Central memory CD8-positive, alpha-beta T cell (primary cell): ENCODE measurements at regions not wholly inside any gene's neighbourhood (a gene's known extent, or its start where the extent isn't known, plus 50 kb on each side); places are given as distances from the start of the nearest gene placed in this dataset.
"Not testable (repeated sequence)": the region's sequence is repeated elsewhere in the genome, so short reads cannot be mapped to it uniquely, and the experiment has no call there.

ENCODE experiments used
- ATAC-seq: fragments of 150-1000 bp; cut with Tn5 transposase; replicated peaks from 2 replicates; pipeline ENCODE4 v1.10.0; 2022; ENCODE audit warnings: mild to moderate bottlenecking, moderate FRiP score, moderate number of reproducible peaks; ENCODE audit not compliant: poor library complexity, severe bottlenecking; ENCODE audit errors: extremely low read depth
- DNase-seq, 2 donors: peaks; one replicate each; pipeline ENCODE4 v3.0.0; 2021; ENCODE audit warnings: low spot score in 2 of 2
- H3K27ac Mint-ChIP-seq: one replicate; pipeline ENCODE4 v1.8.0; 2022; ENCODE audit warnings: low read depth, mild to moderate bottlenecking, moderate library complexity, mixed read lengths
- H3K27me3 Mint-ChIP-seq: one replicate; pipeline ENCODE4 v1.8.0; 2022; ENCODE audit warnings: mixed read lengths
- H3K36me3 Mint-ChIP-seq: one replicate; pipeline ENCODE4 v1.8.0; 2022; ENCODE audit warnings: mild to moderate bottlenecking, moderate library complexity, mixed read lengths; ENCODE audit not compliant: insufficient read depth
- H3K4me1 Mint-ChIP-seq: one replicate; pipeline ENCODE4 v1.8.0; 2022; ENCODE audit warnings: mixed read lengths
- H3K4me3 Mint-ChIP-seq: one replicate; pipeline ENCODE4 v1.8.0; 2022; ENCODE audit warnings: mild to moderate bottlenecking, moderate library complexity, mixed read lengths
- H3K9me3 Mint-ChIP-seq: one replicate; pipeline ENCODE4 v1.8.0; 2022; ENCODE audit warnings: mixed read lengths

GRCh38 chr5:19247302-19247701, 740.7 kb downstream of the CDH18 start:
- no peaks in the 10 kb centered on the region for H3K27me3 Mint-ChIP-seq
- DNase-seq (no peak), ATAC-seq (no peak)
- H3K4me1 Mint-ChIP-seq = no peaks in the 10 kb centered on the region
- peaks cover 5% of the 10 kb centered on the region for H3K9me3 Mint-ChIP-seq
- no peaks in the 10 kb centered on the region for H3K36me3 Mint-ChIP-seq
- no peak overlapping the region for H3K4me3 Mint-ChIP-seq
- no peak overlapping the region for H3K27ac Mint-ChIP-seq

GRCh38 chr5:19256036-19256435, 732.0 kb downstream of the CDH18 start:
- H3K4me1 Mint-ChIP-seq = no peaks in the 10 kb centered on the region
- no peak for DNase-seq
- ATAC-seq = no peak
- H3K27ac Mint-ChIP-seq = no peak overlapping the region
- peaks cover 31% of the 10 kb centered on the region for H3K9me3 Mint-ChIP-seq
- no peaks in the 10 kb centered on the region for H3K27me3 Mint-ChIP-seq
- no peak overlapping the region for H3K4me3 Mint-ChIP-seq
- peaks cover 2% of the 10 kb centered on the region for H3K36me3 Mint-ChIP-seq

DNA sequence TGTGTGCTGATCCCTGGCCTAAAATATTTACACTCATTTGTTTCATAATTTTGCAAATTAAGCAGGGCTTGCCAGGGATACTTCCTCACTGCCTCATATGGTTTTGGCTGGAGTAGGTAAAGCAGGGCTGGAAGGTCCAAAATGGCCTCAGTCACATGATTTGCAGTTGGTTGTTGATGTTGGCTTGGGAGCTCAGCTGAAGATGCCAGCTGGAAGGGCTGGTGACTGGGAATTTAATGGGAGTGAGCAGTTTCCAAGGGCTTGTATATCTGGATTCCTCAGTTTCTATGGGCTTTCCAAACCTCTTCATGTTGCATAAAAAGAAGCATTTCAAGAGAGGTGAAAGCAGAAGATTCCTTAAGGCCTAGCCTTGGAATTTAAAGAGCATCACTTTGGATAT, 729.3 kb downstream of the CDH18 start:
- Mint-ChIP-seq H3K4me1 (no peaks in the 10 kb centered on the region), H3K27ac (no peak overlapping the region), H3K27me3 (no peaks in the 10 kb centered on the region), H3K9me3 (peaks cover 35% of the 10 kb centered on the region), H3K36me3 (no peaks in the 10 kb centered on the region), H3K4me3 (no peak overlapping the region)
- no peak for DNase-seq
- ATAC-seq = no peak

DNA sequence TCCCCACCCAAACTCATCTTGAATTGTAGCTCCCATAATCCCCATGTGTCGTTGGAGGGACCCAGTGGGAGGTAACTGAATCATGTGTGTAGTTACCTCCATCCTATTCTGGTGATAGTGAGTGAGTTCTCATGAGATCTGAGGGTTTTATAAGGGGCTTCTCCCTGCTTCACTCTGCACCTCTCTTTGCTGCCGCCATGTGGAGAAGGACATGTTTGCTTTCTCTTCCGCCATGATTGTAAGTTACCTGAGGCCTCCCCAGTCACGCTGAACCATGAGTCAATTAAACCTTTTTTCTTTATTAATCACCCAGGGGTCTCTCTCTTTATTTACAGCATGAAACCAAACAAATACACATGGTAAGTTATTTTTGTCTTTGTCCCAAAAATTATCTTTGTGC, 726.1 kb downstream of the CDH18 start:
- H3K9me3 Mint-ChIP-seq = peaks cover 29% of the 10 kb centered on the region
- no peaks in the 10 kb centered on the region for H3K36me3 Mint-ChIP-seq
- H3K4me1 Mint-ChIP-seq = no peaks in the 10 kb centered on the region
- no peak for ATAC-seq
- no peak for DNase-seq
- no peaks in the 10 kb centered on the region for H3K27me3 Mint-ChIP-seq
- no peak overlapping the region for H3K4me3 Mint-ChIP-seq
- H3K27ac Mint-ChIP-seq = no peak overlapping the region

DNA sequence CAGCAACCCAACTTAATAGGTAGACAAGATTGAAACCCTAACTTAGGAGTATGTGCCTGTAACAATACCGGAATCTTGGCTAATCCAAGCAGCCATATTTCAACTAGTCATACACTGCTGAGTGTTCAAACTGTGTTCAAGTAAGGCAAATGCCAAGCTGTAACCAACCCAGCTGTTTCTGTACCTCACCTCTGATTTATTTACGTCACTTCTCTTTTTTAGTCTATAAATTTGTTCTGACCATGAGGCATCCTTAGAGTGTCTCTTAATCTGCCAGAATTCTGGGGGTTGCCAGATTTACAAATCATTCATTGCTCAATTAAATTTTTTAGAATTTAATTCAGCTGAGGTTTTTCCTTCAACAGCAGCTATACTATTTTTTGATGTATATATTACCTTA, 723.2 kb downstream of the CDH18 start:
- H3K36me3 Mint-ChIP-seq = no peaks in the 10 kb centered on the region
- H3K4me1 Mint-ChIP-seq = no peaks in the 10 kb centered on the region
- H3K9me3 Mint-ChIP-seq = peaks cover 35% of the 10 kb centered on the region
- DNase-seq = no peak
- no peaks in the 10 kb centered on the region for H3K27me3 Mint-ChIP-seq
- no peak overlapping the region for H3K4me3 Mint-ChIP-seq
- no peak for ATAC-seq
- no peak overlapping the region for H3K27ac Mint-ChIP-seq

DNA sequence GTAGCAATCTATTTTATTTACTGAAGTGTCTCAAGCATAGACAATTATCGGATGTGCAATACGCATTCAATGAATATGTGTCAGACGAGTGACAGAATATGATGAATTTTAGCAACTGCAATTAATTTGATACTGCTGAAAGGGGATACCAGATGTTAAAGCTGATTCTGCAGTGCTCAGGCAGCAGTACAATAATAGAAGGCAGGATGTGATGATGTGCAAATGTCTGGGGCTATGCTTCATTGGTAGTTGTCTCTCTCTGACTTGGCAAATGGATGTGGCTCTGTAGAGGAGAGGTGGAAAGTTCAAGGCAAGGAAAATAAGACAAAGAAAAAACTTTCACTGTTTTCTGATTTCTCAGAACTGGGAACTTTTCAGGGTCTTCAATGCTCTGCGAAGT, 721.2 kb downstream of the CDH18 start:
- ATAC-seq = no peak
- no peaks in the 10 kb centered on the region for H3K36me3 Mint-ChIP-seq
- no peak overlapping the region for H3K4me3 Mint-ChIP-seq
- no peaks in the 10 kb centered on the region for H3K4me1 Mint-ChIP-seq
- no peaks in the 10 kb centered on the region for H3K27me3 Mint-ChIP-seq
- no peak overlapping the region for H3K27ac Mint-ChIP-seq
- no peak for DNase-seq
- peaks cover 25% of the 10 kb centered on the region for H3K9me3 Mint-ChIP-seq

DNA sequence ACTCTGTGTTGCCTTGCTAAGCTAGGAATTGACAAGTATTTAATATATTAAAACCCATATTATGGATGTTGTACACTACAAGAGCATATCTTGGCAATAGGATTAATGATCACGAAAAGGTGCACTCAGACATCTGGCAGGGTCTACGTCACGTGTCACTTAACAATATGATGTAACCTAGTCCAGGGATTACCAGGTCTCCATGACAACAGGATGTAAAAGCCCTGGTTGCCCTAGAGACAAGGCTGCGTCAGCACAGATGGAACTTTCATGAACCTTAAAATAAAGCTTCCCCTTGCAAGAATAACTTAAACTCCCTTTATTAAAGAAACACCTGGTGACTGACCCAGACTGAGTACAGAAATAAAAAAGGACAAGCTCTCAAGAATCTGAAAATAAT, 717.8 kb downstream of the CDH18 start:
- DNase-seq = no peak
- Mint-ChIP-seq H3K36me3 (no peaks in the 10 kb centered on the region), H3K4me1 (no peaks in the 10 kb centered on the region), H3K27me3 (no peaks in the 10 kb centered on the region), H3K27ac (no peak overlapping the region), H3K9me3 (peaks cover 27% of the 10 kb centered on the region), H3K4me3 (no peak overlapping the region)
- no peak for ATAC-seq

DNA sequence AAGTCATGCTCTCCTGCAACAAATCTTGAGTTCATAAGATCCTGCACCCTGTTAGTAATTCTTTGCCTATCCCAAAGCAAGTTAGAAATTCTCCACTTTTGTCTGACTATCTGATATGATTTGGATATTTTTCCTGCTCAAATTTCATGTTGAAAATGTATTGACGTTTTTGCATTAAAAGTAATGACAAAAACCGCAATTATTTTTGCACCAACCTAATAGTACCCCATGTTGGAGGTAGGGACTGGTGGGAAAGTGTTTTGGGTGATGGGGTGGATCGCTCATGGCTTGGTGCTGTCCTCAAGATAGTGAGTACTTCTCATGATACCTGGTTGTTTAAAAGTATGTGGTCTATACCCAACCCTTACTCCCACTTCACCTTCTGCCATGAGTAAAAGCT, 713.4 kb downstream of the CDH18 start:
- H3K4me1 Mint-ChIP-seq = no peaks in the 10 kb centered on the region
- DNase-seq (no peak), ATAC-seq (no peak)
- H3K36me3 Mint-ChIP-seq = no peaks in the 10 kb centered on the region
- H3K9me3 Mint-ChIP-seq = peaks cover 21% of the 10 kb centered on the region
- no peak overlapping the region for H3K27ac Mint-ChIP-seq
- H3K4me3 Mint-ChIP-seq = no peak overlapping the region
- H3K27me3 Mint-ChIP-seq = no peaks in the 10 kb centered on the region

DNA sequence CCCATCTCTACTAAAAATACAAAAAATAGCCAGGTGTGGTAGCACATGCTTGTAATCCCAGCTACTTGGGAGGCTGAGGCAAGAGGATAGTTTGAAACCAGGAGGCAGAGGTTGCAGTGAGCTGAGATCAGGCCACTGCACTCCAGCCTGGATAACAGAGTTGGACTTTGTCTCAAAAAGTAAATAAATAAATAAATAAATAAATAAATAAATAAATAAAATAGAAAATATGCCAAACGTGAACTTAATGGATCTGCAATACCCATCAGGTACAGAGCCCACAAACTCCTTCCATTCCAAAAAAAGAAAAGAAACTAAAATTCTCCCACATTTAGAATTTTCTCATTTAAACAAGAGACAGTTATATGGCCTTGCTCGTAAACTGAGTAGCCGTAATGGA, 702.7 kb downstream of the CDH18 start:
- no peaks in the 10 kb centered on the region for H3K27me3 Mint-ChIP-seq
- no peak overlapping the region for H3K4me3 Mint-ChIP-seq
- no peaks in the 10 kb centered on the region for H3K36me3 Mint-ChIP-seq
- ATAC-seq (no peak), DNase-seq (no peak)
- H3K27ac Mint-ChIP-seq = no peak overlapping the region
- H3K4me1 Mint-ChIP-seq = no peaks in the 10 kb centered on the region
- H3K9me3 Mint-ChIP-seq = peaks cover 19% of the 10 kb centered on the region

GRCh38 chr5:19287548-19288277, 700.3 kb downstream of the CDH18 start:
- H3K27ac Mint-ChIP-seq, H3K4me3 Mint-ChIP-seq, H3K4me1 Mint-ChIP-seq, H3K36me3 Mint-ChIP-seq, H3K27me3 Mint-ChIP-seq, DNase-seq, ATAC-seq: not testable (repeated sequence)
- H3K9me3 Mint-ChIP-seq = peaks cover 16% of the 10 kb centered on the region

GRCh38 chr5:19288311-19288710, 699.7 kb downstream of the CDH18 start:
- H3K27me3 Mint-ChIP-seq, ATAC-seq: not testable (repeated sequence)

GRCh38 chr5:19297934-19298333, 690.1 kb downstream of the CDH18 start:
- Mint-ChIP-seq H3K27me3 (no peaks in the 10 kb centered on the region), H3K36me3 (no peaks in the 10 kb centered on the region), H3K4me3 (no peak overlapping the region), H3K9me3 (peaks cover 19% of the 10 kb centered on the region), H3K27ac (no peak overlapping the region), H3K4me1 (no peaks in the 10 kb centered on the region)
- no peak for ATAC-seq
- no peak for DNase-seq

More at GRCh38 chr5:19288311-19288710, 699.7 kb downstream of the CDH18 start:
- DNase-seq, H3K36me3 Mint-ChIP-seq, H3K4me3 Mint-ChIP-seq, H3K4me1 Mint-ChIP-seq, H3K27ac Mint-ChIP-seq: not testable (repeated sequence)
- peaks cover 16% of the 10 kb centered on the region for H3K9me3 Mint-ChIP-seq

- Mint-ChIP-seq H3K27ac (no peak overlapping the region), H3K9me3 (peaks cover 16% of the 10 kb centered on the region), H3K4me1 (no peaks in the 10 kb centered on the region), H3K27me3 (no peaks in the 10 kb centered on the region), H3K36me3 (no peaks in the 10 kb centered on the region), H3K4me3 (no peak overlapping the region)
- ATAC-seq (no peak), DNase-seq (no peak)
These were observed 686.7 kb downstream of the CDH18 start for GRCh38 chr5:19301271-19301670.
